IMR-90 (cell line): ENCODE measurements at regions not wholly inside any gene's neighbourhood (a gene's known extent, or its start where the extent isn't known, plus 50 kb on each side); places are given as distances from the start of the nearest gene placed in this dataset.

Experiments
- ATAC-seq: fragments of 200-7000 bp; cut with Tn5 transposase; 2 replicates; pipeline ENCODE4 v1.9.1; 2020; ENCODE audit warnings: low read depth, mild to moderate bottlenecking, moderate library complexity
- BruUV-seq: library from RNA; stranded (reverse); fragments of 400-500 nt; replicated peaks from 2 replicates; lab custom pipeline; 2021; lab: Mats Ljungman, UMichigan
- CTCF ChIA-PET: fragments of 300-600 bp; formaldehyde crosslinking; extraction: SDS; loops from one replicate; lab custom pipeline; 2021; ENCODE audit warnings: antibody characterized with exemption; lab: Yijun Ruan, JAX
- POLR2A ChIA-PET: fragments of 300-600 bp; sonication (Branson Sonifier 250); formaldehyde crosslinking; loops from one replicate; lab custom pipeline; 2022; ENCODE audit warnings: antibody characterized with exemption; ENCODE audit not compliant: unreplicated experiment; lab: Charles Lee
- DNase-seq: peaks from one replicate; pipeline ENCODE4 v3.0.0; 2013
- H2AFZ ChIP-seq: replicated peaks from 2 replicates; pipeline ENCODE3; 2013; ENCODE audit warnings: low read length, mild to moderate bottlenecking; ENCODE audit not compliant: poor library complexity
- H2AK5ac ChIP-seq: 2 replicates; pipeline ENCODE4 v1.6.1; 2013; ENCODE audit warnings: low read depth, low read length, inconsistent platforms
- H2AK9ac ChIP-seq: replicated peaks from 2 replicates; pipeline ENCODE3; 2013; ENCODE audit warnings: mild to moderate bottlenecking, low read depth, low read length, moderate library complexity; ENCODE audit not compliant: poor library complexity
- H2BK120ac ChIP-seq: 2 replicates; pipeline ENCODE4 v1.6.1; 2013; ENCODE audit warnings: low read depth, low read length, inconsistent platforms
- H2BK15ac ChIP-seq: 3 replicates; pipeline ENCODE4 v1.6.1; 2013; ENCODE audit warnings: low read depth, low read length, inconsistent platforms
- H2BK20ac ChIP-seq: 2 replicates; pipeline ENCODE4 v1.6.1; 2013; ENCODE audit warnings: low read depth, mild to moderate bottlenecking, inconsistent platforms, low read length, moderate library complexity
- H2BK5ac ChIP-seq: 2 replicates; pipeline ENCODE4 v1.6.1; 2013; ENCODE audit warnings: mild to moderate bottlenecking, low read depth, low read length, inconsistent platforms; ENCODE audit not compliant: poor library complexity, severe bottlenecking
- H3K14ac ChIP-seq: replicated peaks from 2 replicates; pipeline ENCODE4 v1.6.1; 2013; ENCODE audit warnings: low read depth, low read length, inconsistent platforms
- H3K18ac ChIP-seq: 2 replicates; pipeline ENCODE4 v1.6.1; 2013; ENCODE audit warnings: low read depth, low read length, control low read depth
- H3K23ac ChIP-seq: 2 replicates; pipeline ENCODE4 v1.6.1; 2013; ENCODE audit warnings: low read depth, low read length, inconsistent platforms
- H3K27ac ChIP-seq: 2 replicates; pipeline ENCODE4 v1.5.1; 2013; ENCODE audit warnings: mild to moderate bottlenecking, control low read depth, low read length; ENCODE audit not compliant: insufficient read depth
- H3K27me3 ChIP-seq: 2 replicates; pipeline ENCODE4 v1.6.1; 2013; ENCODE audit warnings: low read length; ENCODE audit not compliant: control insufficient read depth, insufficient read depth
- H3K36me3 ChIP-seq: 2 replicates; pipeline ENCODE4 v1.6.1; 2013; ENCODE audit warnings: low read length, mixed read lengths; ENCODE audit not compliant: control insufficient read depth, insufficient read depth
- H3K4ac ChIP-seq: 2 replicates; pipeline ENCODE4 v1.6.1; 2013; ENCODE audit warnings: low read depth, low read length, inconsistent platforms
- H3K4me1 ChIP-seq: 2 replicates; pipeline ENCODE4 v1.6.1; 2013; ENCODE audit warnings: low read length, mixed read lengths; ENCODE audit not compliant: control insufficient read depth, insufficient read depth
- H3K4me2 ChIP-seq: 2 replicates; pipeline ENCODE4 v1.6.1; 2013; ENCODE audit warnings: low read depth, mild to moderate bottlenecking, control low read depth, low read length, moderate library complexity
- H3K4me3 ChIP-seq: 2 replicates; pipeline ENCODE4 v1.5.1; 2013; ENCODE audit warnings: low read depth, mild to moderate bottlenecking, control low read depth, low read length, moderate library complexity; ENCODE audit not compliant: insufficient read depth
- H3K56ac ChIP-seq: 2 replicates; pipeline ENCODE4 v1.6.1; 2013; ENCODE audit warnings: low read length, inconsistent platforms; ENCODE audit not compliant: insufficient read depth; ENCODE audit errors: extremely low read depth
- H3K79me1 ChIP-seq, 2 experiments: 2 replicates each; pipeline ENCODE4 v1.6.1; 2013; ENCODE audit warnings: low read length in 2 of 2, inconsistent platforms in 1 of 2, low read depth in 1 of 2
- H3K9ac ChIP-seq: 2 replicates; pipeline ENCODE4 v1.6.1; 2013; ENCODE audit warnings: low read depth, low read length, control low read depth
- H3K9me1 ChIP-seq: 2 replicates; pipeline ENCODE4 v1.6.1; 2013; ENCODE audit warnings: low read length, inconsistent platforms; ENCODE audit not compliant: insufficient read depth
- H3K9me3 ChIP-seq: 2 replicates; pipeline ENCODE4 v1.6.1; 2013; ENCODE audit warnings: low read length; ENCODE audit not compliant: control insufficient read depth, insufficient read depth
- H4K20me1 ChIP-seq: 2 replicates; pipeline ENCODE4 v1.6.1; 2013; ENCODE audit warnings: low read length, inconsistent platforms; ENCODE audit not compliant: insufficient read depth
- H4K5ac ChIP-seq: 2 replicates; pipeline ENCODE4 v1.6.1; 2013; ENCODE audit warnings: mild to moderate bottlenecking, low read depth, low read length, control low read depth
- H4K8ac ChIP-seq, 2 experiments: 2 replicates each; pipeline ENCODE4 v1.6.1; 2013; ENCODE audit warnings: low read depth in 2 of 2, low read length in 2 of 2, control low read depth in 1 of 2, inconsistent platforms in 1 of 2
- H4K91ac ChIP-seq: 2 replicates; pipeline ENCODE4 v1.6.1; 2013; ENCODE audit warnings: low read depth, low read length, inconsistent platforms; ENCODE audit not compliant: insufficient read depth
- BHLHE40 ChIP-seq: fragments of 150-350 bp; IDR thresholded peaks from 2 replicates; pipeline ENCODE4 v1.6.1; 2016; ENCODE audit warnings: mild to moderate bottlenecking, low read depth, low read length
- CEBPB ChIP-seq: IDR thresholded peaks from 2 replicates; pipeline ENCODE4 v1.6.1; 2012; ENCODE audit warnings: low read depth, low read length, improper control_type of control experiment
- CHD1 ChIP-seq: IDR thresholded peaks from 2 replicates; pipeline ENCODE4 v1.6.1; 2012; ENCODE audit warnings: low read depth, low read length, improper control_type of control experiment
- CTCF ChIP-seq: conservative IDR thresholded peaks from 2 replicates; pipeline ENCODE4 v1.5.1; 2012; ENCODE audit warnings: mild to moderate bottlenecking, low read depth, low read length, improper control_type of control experiment
- ELK1 ChIP-seq: fragments of 150-350 bp; IDR thresholded peaks from 2 replicates; pipeline ENCODE4 v1.6.1; 2016; ENCODE audit warnings: low read depth, mild to moderate bottlenecking, low read length, moderate library complexity, borderline replicate concordance
- MAZ ChIP-seq: IDR thresholded peaks from 2 replicates; pipeline ENCODE4 v1.6.1; 2012; ENCODE audit warnings: low read depth, mild to moderate bottlenecking, low read length, improper control_type of control experiment, moderate library complexity, borderline replicate concordance
- NFE2L2 ChIP-seq: fragments of 150-350 bp; IDR thresholded peaks from 2 replicates; pipeline ENCODE4 v1.6.1; 2016; ENCODE audit warnings: low read depth, mild to moderate bottlenecking, low read length
- RAD21 ChIP-seq: IDR thresholded peaks from 2 replicates; pipeline ENCODE4 v1.6.1; 2012; ENCODE audit warnings: low read length, improper control_type of control experiment
- RCOR1 ChIP-seq: IDR thresholded peaks from 2 replicates; pipeline ENCODE4 v1.6.1; 2012; ENCODE audit warnings: mild to moderate bottlenecking, low read length, improper control_type of control experiment; ENCODE audit not compliant: insufficient replicate concordance
- SMC3 ChIP-seq: fragments of 150-350 bp; IDR thresholded peaks from 2 replicates; pipeline ENCODE4 v1.6.1; 2016; ENCODE audit warnings: low read depth, mild to moderate bottlenecking, antibody characterized with exemption, low read length, moderate library complexity
- USF2 ChIP-seq: fragments of 150-350 bp; IDR thresholded peaks from 2 replicates; pipeline ENCODE4 v1.6.1; 2017; ENCODE audit warnings: mild to moderate bottlenecking, antibody characterized with exemption, low read length, low read depth
- WGBS, 2 experiments: methylation state at CpG; one replicate each; pipeline versions ENCODE4 v1.1.5 to v1.1.7; 2013; ENCODE audit warnings: missing lambda C conversion rate in 2 of 2; ENCODE audit not compliant: insufficient read length in 1 of 2; ENCODE audit errors: extremely low coverage in 2 of 2; 5-methylcytosine and 5-hydroxymethylcytosine counted together
- dilution Hi-C: fragments of 300-500 bp; cut with HindIII; formaldehyde crosslinking; loops from one replicate; pipeline ENCODE4 v1.14.3; 2018; ENCODE audit warnings: low sequenced_read_pairs; ENCODE audit not compliant: unreplicated experiment
- in situ Hi-C: fragments of 300-500 bp; cut with MboI; formaldehyde crosslinking; loops from 3 replicates; pipeline ENCODE4 v1.14.3; 2019; ENCODE audit warnings: low sequenced_read_pairs, inconsistent platforms, mixed read lengths
- intact Hi-C: fragments of 100-400 bp; cut with micrococcal nuclease; formaldehyde crosslinking; loops from 2 replicates; pipeline ENCODE4 v1.10.0; 2022

- ChIA-PET CTCF (no interaction called here), POLR2A (no interaction called here)
- no TSS peak for BruUV-seq
- Histone ChIP-seq H2AK5ac (no peak overlapping the region), H3K9me3 (no peaks in the 10 kb centered on the region), H4K20me1 (no peaks in the 10 kb centered on the region), H3K27me3 (no peaks in the 10 kb centered on the region), H2AK9ac (no peak overlapping the region), H3K4me1 (no peaks in the 10 kb centered on the region), H2BK120ac (no peak overlapping the region), H3K4me2 (no peak overlapping the region), H2BK5ac (no peak overlapping the region), H3K56ac (no peak overlapping the region), H3K4ac (no peak overlapping the region), H3K79me1 (no peaks in the 10 kb centered on the region), H3K9ac (no peak overlapping the region), H3K27ac (no peak overlapping the region), H3K18ac (no peak overlapping the region), H3K36me3 (no peaks in the 10 kb centered on the region), H3K23ac (no peak overlapping the region), H2AFZ (no peak overlapping the region), H2BK15ac (no peak overlapping the region), H4K5ac (no peak overlapping the region), H3K4me3 (no peak overlapping the region), H3K9me1 (no peaks in the 10 kb centered on the region), H4K8ac (no peak overlapping the region), H3K14ac (no peak overlapping the region), H2BK20ac (no peak overlapping the region), H4K91ac (no peak overlapping the region)
- in situ Hi-C loops (no loop called here), intact Hi-C loops (no loop called here), dilution Hi-C loops (no loop called here)
- TF ChIP-seq CHD1 (no peak), USF2 (no peak), RCOR1 (no peak), SMC3 (no peak), ELK1 (no peak), CTCF (no peak), BHLHE40 (no peak), MAZ (no peak), CEBPB (no peak), RAD21 (no peak), NFE2L2 (no peak)
- no CpG with 5 or more reads among the region's 2 CpGs for WGBS, 2 experiments
- no peak for DNase-seq
- ATAC-seq: no peak
These were observed 485.5 kb downstream of the NAF1 start for GRCh38 chr4:162681212-162681611.
